ENCODE measurements at regions not wholly inside any gene's neighbourhood (a gene's known extent, or its start where the extent isn't known, plus 50 kb on each side); places are given as distances from the start of the nearest gene placed in this dataset.

DNA sequence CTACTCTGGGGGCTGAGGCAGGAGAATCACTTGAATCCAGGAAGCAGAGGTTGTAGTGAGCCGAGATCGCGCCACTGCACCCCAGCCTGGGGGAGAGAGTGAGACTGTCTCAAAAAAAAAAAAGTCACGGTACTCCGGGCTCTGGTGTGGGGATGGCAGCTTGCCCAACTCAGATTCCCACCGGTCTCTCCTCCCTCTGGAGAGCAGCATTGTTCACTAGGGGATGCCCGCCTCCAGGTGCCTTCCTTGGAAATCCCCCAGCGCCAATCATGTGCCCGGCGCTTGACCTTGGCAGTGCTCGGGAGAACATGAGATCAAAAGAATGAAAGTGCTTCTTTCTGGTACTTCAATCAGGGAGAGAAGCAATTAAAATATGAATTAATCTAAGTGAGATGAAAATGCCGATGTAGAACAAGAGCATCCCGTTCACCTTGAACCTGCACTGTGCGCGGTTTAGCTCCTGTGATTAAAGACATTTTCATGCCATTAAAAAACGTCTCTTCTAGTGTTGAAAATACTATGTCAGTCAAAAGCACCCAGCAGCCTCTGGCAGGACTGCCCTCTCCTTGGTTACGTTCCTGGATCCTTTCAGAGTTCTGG is 1127.3 kb upstream of the AUTS2 start:
- Histone ChIP-seq H3K4me3 (no peak overlapping the region), H3K27ac (no peak overlapping the region), H3K9me3 (no peaks in the 10 kb centered on the region), H3K4me1 (no peaks in the 10 kb centered on the region), H3K36me3 (no peaks in the 10 kb centered on the region), H3K27me3 (no peaks in the 10 kb centered on the region)
- TF ChIP-seq, protein P1, sequence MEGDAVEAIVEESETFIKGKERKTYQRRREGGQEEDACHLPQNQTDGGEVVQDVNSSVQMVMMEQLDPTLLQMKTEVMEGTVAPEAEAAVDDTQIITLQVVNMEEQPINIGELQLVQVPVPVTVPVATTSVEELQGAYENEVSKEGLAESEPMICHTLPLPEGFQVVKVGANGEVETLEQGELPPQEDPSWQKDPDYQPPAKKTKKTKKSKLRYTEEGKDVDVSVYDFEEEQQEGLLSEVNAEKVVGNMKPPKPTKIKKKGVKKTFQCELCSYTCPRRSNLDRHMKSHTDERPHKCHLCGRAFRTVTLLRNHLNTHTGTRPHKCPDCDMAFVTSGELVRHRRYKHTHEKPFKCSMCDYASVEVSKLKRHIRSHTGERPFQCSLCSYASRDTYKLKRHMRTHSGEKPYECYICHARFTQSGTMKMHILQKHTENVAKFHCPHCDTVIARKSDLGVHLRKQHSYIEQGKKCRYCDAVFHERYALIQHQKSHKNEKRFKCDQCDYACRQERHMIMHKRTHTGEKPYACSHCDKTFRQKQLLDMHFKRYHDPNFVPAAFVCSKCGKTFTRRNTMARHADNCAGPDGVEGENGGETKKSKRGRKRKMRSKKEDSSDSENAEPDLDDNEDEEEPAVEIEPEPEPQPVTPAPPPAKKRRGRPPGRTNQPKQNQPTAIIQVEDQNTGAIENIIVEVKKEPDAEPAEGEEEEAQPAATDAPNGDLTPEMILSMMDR (IDR thresholded peaks at IDR 0.05): no peak
- no peak for DNase-seq (ENCODE audit: low spot score)

DNA sequence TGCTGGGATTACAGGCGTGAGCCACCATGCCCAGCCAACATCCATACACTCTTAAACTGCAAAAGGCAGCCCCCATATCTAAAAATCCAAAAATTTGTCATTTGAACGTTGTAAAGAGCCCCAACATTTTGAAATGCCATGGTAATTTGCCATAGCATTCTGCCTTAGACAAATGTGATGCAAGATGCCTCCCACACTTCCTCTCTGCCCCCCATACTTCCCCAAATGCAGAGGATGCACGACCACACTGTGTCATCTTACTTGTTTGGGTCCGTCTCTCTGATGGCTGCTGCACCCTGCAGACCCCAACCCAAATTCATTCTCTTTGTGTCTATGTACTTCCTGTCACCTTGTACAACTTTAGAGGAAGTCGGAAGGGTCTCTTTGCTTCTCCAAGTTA is 1125.6 kb upstream of the AUTS2 start:
- no peaks in the 10 kb centered on the region for H3K4me1 ChIP-seq
- H3K4me3 ChIP-seq: no peak overlapping the region
- TF ChIP-seq, protein P1 (IDR thresholded peaks at IDR 0.05): no peak

DNA sequence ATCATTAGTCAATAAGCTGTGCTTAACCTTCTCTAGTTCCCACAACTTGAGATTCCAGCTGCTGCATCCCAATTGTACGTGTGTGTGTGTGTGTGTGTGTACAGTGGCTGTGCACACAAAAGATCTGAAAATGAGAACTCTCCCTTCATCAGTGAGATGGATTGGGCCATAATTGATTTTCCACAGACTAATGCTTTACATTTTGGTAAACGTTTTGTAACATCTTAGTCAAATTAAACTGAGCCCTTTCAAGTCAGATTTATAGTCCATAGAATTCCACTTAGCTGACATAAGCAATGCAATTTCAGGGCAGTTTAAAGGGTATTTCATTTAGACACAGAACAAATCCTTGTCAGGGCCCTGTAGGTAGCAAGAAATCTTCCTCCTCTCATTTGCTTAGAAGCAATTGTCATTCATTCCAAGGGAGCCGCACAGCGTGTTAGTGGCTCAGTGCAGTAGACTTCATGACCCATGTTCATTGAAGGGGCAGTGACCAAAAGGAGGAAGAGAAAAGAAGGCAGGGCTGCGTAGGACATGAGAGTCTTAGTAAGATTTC is 1123.5 kb upstream of the AUTS2 start:
- DNase-seq (ENCODE audit: low spot score): no peak
- Histone ChIP-seq H3K27ac (no peak overlapping the region), H3K4me3 (no peak overlapping the region), H3K27me3 (no peaks in the 10 kb centered on the region), H3K4me1 (no peaks in the 10 kb centered on the region), H3K9me3 (no peaks in the 10 kb centered on the region), H3K36me3 (no peaks in the 10 kb centered on the region)
- TF ChIP-seq, protein P1 (IDR thresholded peaks at IDR 0.05): no peak

More for the DNA sequence above, 1125.6 kb upstream of the AUTS2 start:
- H3K36me3 ChIP-seq: no peaks in the 10 kb centered on the region
- no peaks in the 10 kb centered on the region for H3K27me3 ChIP-seq
- H3K9me3 ChIP-seq: no peaks in the 10 kb centered on the region
- H3K27ac ChIP-seq: no peak overlapping the region
- DNase-seq (ENCODE audit: low spot score): no peak

DNA sequence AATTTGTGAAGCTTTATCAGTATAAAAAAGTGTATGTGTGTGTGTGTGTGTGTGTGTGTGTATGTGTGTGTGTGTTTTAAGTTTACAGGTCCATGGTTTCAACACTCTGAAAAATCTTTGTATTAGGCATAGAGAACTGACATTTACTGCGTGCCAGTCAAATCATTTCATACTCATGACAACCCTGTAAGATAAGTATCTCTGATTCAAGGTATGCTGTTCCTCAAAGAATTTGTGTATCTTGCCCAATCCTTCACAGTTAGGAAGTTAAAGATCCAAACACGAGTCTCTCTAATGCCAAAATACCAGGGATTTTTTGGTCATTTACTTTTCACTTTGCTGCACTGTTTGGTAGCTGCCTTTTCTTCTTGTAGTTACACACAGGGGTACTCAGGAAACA is 1121.3 kb upstream of the AUTS2 start:
- TF ChIP-seq, protein P1 (IDR thresholded peaks at IDR 0.05): no peak
- no peak for DNase-seq (ENCODE audit: low spot score)

DNA sequence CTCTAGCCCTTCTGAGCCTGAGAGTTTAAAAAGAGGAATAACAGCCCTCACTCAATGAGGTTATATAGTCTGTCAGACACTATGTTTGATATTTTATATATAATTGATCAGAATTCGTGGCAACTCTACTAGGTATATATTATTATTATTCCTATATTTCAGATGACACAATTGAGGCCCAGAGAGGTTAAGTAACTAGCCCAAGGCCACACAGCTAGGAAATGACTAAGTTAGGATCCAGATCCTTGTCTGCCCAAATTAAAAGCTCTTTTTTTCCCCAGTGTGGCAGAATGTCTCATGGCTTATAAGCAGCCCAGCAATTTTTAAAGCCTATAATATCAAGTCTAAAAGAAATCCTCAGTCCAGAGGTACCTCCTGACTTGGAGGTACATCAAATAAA is 1119.9 kb upstream of the AUTS2 start:
- no peaks in the 10 kb centered on the region for H3K9me3 ChIP-seq
- no peak overlapping the region for H3K4me3 ChIP-seq
- no peaks in the 10 kb centered on the region for H3K36me3 ChIP-seq
- no peak overlapping the region for H3K27ac ChIP-seq
- DNase-seq (ENCODE audit: low spot score): no peak
- no peaks in the 10 kb centered on the region for H3K4me1 ChIP-seq
- TF ChIP-seq, protein P1 (IDR thresholded peaks at IDR 0.05): no peak
- H3K27me3 ChIP-seq: no peaks in the 10 kb centered on the region

More for the DNA sequence above, 1121.3 kb upstream of the AUTS2 start:
- Histone ChIP-seq H3K4me3 (no peak overlapping the region), H3K9me3 (no peaks in the 10 kb centered on the region), H3K4me1 (no peaks in the 10 kb centered on the region), H3K27ac (no peak overlapping the region), H3K27me3 (no peaks in the 10 kb centered on the region), H3K36me3 (no peaks in the 10 kb centered on the region)

DNA sequence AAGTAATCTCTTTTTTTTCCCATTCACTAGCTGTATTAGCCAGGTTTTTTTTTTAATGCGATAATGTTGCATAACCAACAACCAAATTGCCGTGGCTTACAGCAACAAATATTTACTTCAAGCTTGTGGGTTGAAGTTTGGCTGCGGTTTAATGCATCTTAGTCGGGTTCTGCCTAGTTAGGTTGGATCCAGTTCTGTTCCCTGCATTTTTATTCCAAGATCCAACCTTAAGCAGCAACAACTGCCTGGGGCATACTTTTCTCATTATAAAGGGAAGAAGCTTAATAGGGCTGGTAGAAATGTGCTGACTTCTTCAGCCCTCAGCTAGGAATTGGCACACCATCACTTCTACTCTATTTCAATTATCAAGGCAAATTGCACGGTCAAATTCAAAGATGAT is 1115.5 kb upstream of the AUTS2 start:
- H3K36me3 ChIP-seq: no peaks in the 10 kb centered on the region
- H3K4me3 ChIP-seq: no peak overlapping the region
- no peaks in the 10 kb centered on the region for H3K4me1 ChIP-seq
- no peaks in the 10 kb centered on the region for H3K27me3 ChIP-seq
- no peak overlapping the region for H3K27ac ChIP-seq
- TF ChIP-seq, protein P1 (IDR thresholded peaks at IDR 0.05): no peak
- no peaks in the 10 kb centered on the region for H3K9me3 ChIP-seq
- DNase-seq (ENCODE audit: low spot score): no peak
